ENCODE measurements at regions not wholly inside any gene's neighbourhood (a gene's known extent, or its start where the extent isn't known, plus 50 kb on each side); places are given as distances from the start of the nearest gene placed in this dataset.

GRCh38 chr13:60970736-60971135 lies 444.9 kb downstream of the PCDH20 start:
- TF ChIP-seq CTCF (IDR thresholded peaks at IDR 0.05), result no peak
- no peak for TF ChIP-seq POLR2A (IDR thresholded peaks at IDR 0.05)

Data from body of pancreas (tissue), 4 donors.